Tibial artery (tissue), 4 donors: ENCODE measurements at regions not wholly inside any gene's neighbourhood (a gene's known extent, or its start where the extent isn't known, plus 50 kb on each side); places are given as distances from the start of the nearest gene placed in this dataset.
"Not testable (repeated sequence)": the region's sequence is repeated elsewhere in the genome, so short reads cannot be mapped to it uniquely, and the experiment has no call there.

Experiments used
- DNase-seq, 2 donors: peaks; one replicate each; pipeline ENCODE4 v3.0.0-alpha.2; 2019
- H3K27ac ChIP-seq, 2 donors: fragments of 200-600 bp; sonication (generic) in 1 of 2; 1 replicate in 1 of 2; 2 replicates in 1 of 2; pipeline ENCODE4 v1.5.1; 2018 to 2019; ENCODE audit warnings: mild to moderate bottlenecking in 1 of 2
- H3K27me3 ChIP-seq, 2 donors: fragments of 200-600 bp; sonication (generic) in 1 of 2; one replicate each; pipeline versions ENCODE4 v1.5.1 to v1.6.0; 2016 to 2019
- H3K36me3 ChIP-seq, 3 donors: fragments of 200-600 bp; sonication (generic) in 2 of 3; one replicate each; pipeline ENCODE4 v1.5.1; 2016 to 2019; ENCODE audit warnings: mild to moderate bottlenecking in 2 of 3
- H3K4me1 ChIP-seq, 4 donors: fragments of 200-600 bp; sonication (generic) in 2 of 4; 1 replicate in 3 of 4; 2 replicates in 1 of 4; pipeline ENCODE4 v1.5.1; 2016 to 2019
- H3K4me3 ChIP-seq, 2 donors: fragments of 200-600 bp; sonication (generic) in 1 of 2; 1 replicate in 1 of 2; 2 replicates in 1 of 2; pipeline ENCODE4 v1.5.1; 2018 to 2019; ENCODE audit warnings: mild to moderate bottlenecking in 2 of 2
- H3K9me3 ChIP-seq, 3 donors: fragments of 200-600 bp; sonication (generic) in 1 of 3; one replicate each; pipeline ENCODE4 v1.5.1; 2016 to 2019
- CTCF ChIP-seq, 2 experiments: fragments of 200-600 bp in 1 of 2; fragments of 450-650 bp in 1 of 2; IDR thresholded peaks; one replicate each; pipeline ENCODE4 v1.5.1; 2017 to 2019; ENCODE audit warnings: antibody characterized with exemption in 2 of 2, mild to moderate bottlenecking in 1 of 2, moderate library complexity in 1 of 2
- intact Hi-C: fragments of 100-400 bp; cut with DNase I; formaldehyde crosslinking; loops from one replicate; pipeline ENCODE4 v1.15.0; 2023; ENCODE audit warnings: low total_unique reads

GRCh38 chr4:59553721-59554091 is 1646.4 kb upstream of the ADGRL3 start:
- peaks cover 0 to 6% (median 0%) of the 10 kb centered on the region in 4 donors for H3K4me1 ChIP-seq
- TF ChIP-seq CTCF (IDR thresholded peaks at IDR 0.05), result no peak
- H3K27ac ChIP-seq, result peak overlapping the region; percentile 2 to 32
- intact Hi-C loops, result no loop called here
- DNase-seq, result no peak
- no peaks in the 10 kb centered on the region for H3K36me3 ChIP-seq
- H3K27me3 ChIP-seq, result no peaks in the 10 kb centered on the region
- H3K9me3 ChIP-seq, result no peaks in the 10 kb centered on the region
- H3K4me3 ChIP-seq, result peak overlapping the region; percentile 42 to 46

GRCh38 chr4:59556191-59556590 is 1643.9 kb upstream of the ADGRL3 start:
- H3K27ac ChIP-seq, DNase-seq, H3K36me3 ChIP-seq, H3K27me3 ChIP-seq, intact Hi-C loops, H3K4me3 ChIP-seq, H3K4me1 ChIP-seq, H3K9me3 ChIP-seq: not testable (repeated sequence)

- H3K27me3 ChIP-seq, H3K4me1 ChIP-seq, DNase-seq, H3K4me3 ChIP-seq, H3K27ac ChIP-seq, intact Hi-C loops, H3K36me3 ChIP-seq, H3K9me3 ChIP-seq: not testable (repeated sequence)
Measured at GRCh38 chr4:59560141-59560648, 1639.9 kb upstream of the ADGRL3 start.

GRCh38 chr4:59565836-59566235 is 1634.3 kb upstream of the ADGRL3 start:
- Histone ChIP-seq H3K36me3 (no peaks in the 10 kb centered on the region), H3K4me3 (no peak overlapping the region), H3K27ac (no peak overlapping the region), H3K4me1 (no peaks in the 10 kb centered on the region), H3K9me3 (no peaks in the 10 kb centered on the region), H3K27me3 (no peaks in the 10 kb centered on the region)
- no peak for TF ChIP-seq CTCF (IDR thresholded peaks at IDR 0.05)
- DNase-seq, result no peak
- intact Hi-C loops, result no loop called here

GRCh38 chr4:59570860-59571476 is 1629.2 kb upstream of the ADGRL3 start:
- no peak overlapping the region for H3K27ac ChIP-seq
- H3K36me3 ChIP-seq, result no peaks in the 10 kb centered on the region
- no peaks in the 10 kb centered on the region for H3K27me3 ChIP-seq
- no peak for DNase-seq
- intact Hi-C loops, result no loop called here
- H3K4me3 ChIP-seq, result no peak overlapping the region
- no peak for TF ChIP-seq CTCF (IDR thresholded peaks at IDR 0.05)
- H3K4me1 ChIP-seq, result no peaks in the 10 kb centered on the region
- H3K9me3 ChIP-seq, result no peaks in the 10 kb centered on the region

- no peaks in the 10 kb centered on the region for H3K36me3 ChIP-seq
- TF ChIP-seq CTCF (IDR thresholded peaks at IDR 0.05), result no peak
- H3K4me3 ChIP-seq, result no peak overlapping the region
- H3K27me3 ChIP-seq, result no peaks in the 10 kb centered on the region
- no peak for DNase-seq
- no peaks in the 10 kb centered on the region for H3K9me3 ChIP-seq
- H3K4me1 ChIP-seq, result no peaks in the 10 kb centered on the region
- intact Hi-C loops, result no loop called here
- no peak overlapping the region for H3K27ac ChIP-seq
Measured at GRCh38 chr4:59571805-59572430, 1628.2 kb upstream of the ADGRL3 start.
